Lung (tissue), 11 donors: ENCODE measurements at regions not wholly inside any gene's neighbourhood (a gene's known extent, or its start where the extent isn't known, plus 50 kb on each side); places are given as distances from the start of the nearest gene placed in this dataset.

Experiments
- ATAC-seq: fragments of 200-7000 bp; cut with Tn5 transposase; one replicate; pipeline ENCODE4 v1.9.1; 2020; ENCODE audit warnings: moderate number of reproducible peaks; ENCODE audit not compliant: insufficient read depth, low FRiP score
- DNase-seq, 3 donors: peaks; one replicate each; pipeline ENCODE4 v3.0.0-alpha.2; 2013 to 2017
- H3K27ac ChIP-seq, 2 donors: one replicate each; pipeline ENCODE4 v1.5.1; 2013; ENCODE audit warnings: mild to moderate bottlenecking in 2 of 2, moderate library complexity in 2 of 2, control low read depth in 1 of 2, inconsistent platforms in 1 of 2, low read depth in 1 of 2, low read length in 1 of 2
- H3K27me3 ChIP-seq, 3 donors: one replicate each; pipeline ENCODE4 v1.5.1; 2013; ENCODE audit warnings: low read length in 2 of 3; ENCODE audit not compliant: control insufficient read depth in 3 of 3, insufficient read depth in 3 of 3
- H3K36me3 ChIP-seq, 4 donors: one replicate each; pipeline ENCODE4 v1.5.1; 2013; ENCODE audit warnings: low read length in 4 of 4, mild to moderate bottlenecking in 1 of 4, moderate library complexity in 1 of 4; ENCODE audit not compliant: control insufficient read depth in 4 of 4, insufficient read depth in 4 of 4
- H3K4me1 ChIP-seq, 5 donors: one replicate each; pipeline ENCODE4 v1.5.1; 2013; ENCODE audit warnings: low read length in 5 of 5, mild to moderate bottlenecking in 2 of 5, moderate library complexity in 1 of 5; ENCODE audit not compliant: control insufficient read depth in 5 of 5, insufficient read depth in 5 of 5
- H3K4me3 ChIP-seq: one replicate; pipeline ENCODE4 v1.5.1; 2013; ENCODE audit warnings: mild to moderate bottlenecking, control low read depth, moderate library complexity
- H3K9ac ChIP-seq, 2 donors: one replicate each; pipeline ENCODE4 v1.5.1; 2013; ENCODE audit warnings: low read length in 2 of 2, control low read depth in 1 of 2; ENCODE audit not compliant: insufficient read depth in 1 of 2
- H3K9me3 ChIP-seq, 4 donors: one replicate each; pipeline ENCODE4 v1.5.1; 2013; ENCODE audit warnings: low read length in 3 of 4, mild to moderate bottlenecking in 1 of 4, moderate library complexity in 1 of 4; ENCODE audit not compliant: control insufficient read depth in 4 of 4, insufficient read depth in 3 of 4
- CTCF ChIP-seq: IDR thresholded peaks from 2 replicates; pipeline ENCODE4 v1.5.1; 2012; ENCODE audit warnings: mild to moderate bottlenecking; ENCODE audit errors: control extremely low read depth, extremely low read depth
- WGBS, 2 donors: extraction: QIAGEN DNeasy Blood & Tissue Kit; methylation state at CpG; one replicate each; pipeline ENCODE4 v1.1.7; 2013; 5-methylcytosine and 5-hydroxymethylcytosine counted together
- donor health status: control.
- donor health status: control.
- donor health status: Bipolar disorder and iron deficiency.
- donor health status: healthy.
- donor health status: DM: yes; HTN: yes; CAD: no.

- Histone ChIP-seq H3K4me3 (no peak overlapping the region), H3K9ac (no peak overlapping the region), H3K27ac (no peak overlapping the region), H3K9me3 (no peaks in the 10 kb centered on the region), H3K27me3 (no peaks in the 10 kb centered on the region), H3K4me1 (peaks cover 0 to 8% (median 2%) of the 10 kb centered on the region in 5 donors), H3K36me3 (no peaks in the 10 kb centered on the region)
- DNase-seq (no peak), ATAC-seq (no peak)
- WGBS, 2 donors, result 85 to 86% methylated on average over 2 of the region's 2 CpGs
- no peak for TF ChIP-seq CTCF
Measured at GRCh38 chr3:177760803-177761202, 563.5 kb upstream of the TBL1XR1 start.

- no peaks in the 10 kb centered on the region for H3K36me3 ChIP-seq
- H3K27ac ChIP-seq, result peak overlapping the region in 1 of 2 donors; percentile 53
- peak in 2 of 3 donors; percentile 80 to 90 for DNase-seq
- H3K27me3 ChIP-seq, result no peaks in the 10 kb centered on the region
- TF ChIP-seq CTCF, result no peak
- H3K9me3 ChIP-seq, result no peaks in the 10 kb centered on the region
- H3K4me3 ChIP-seq, result no peak overlapping the region
- WGBS, 2 donors, result 46 to 73% methylated on average over 1 of the region's 1 CpG
- peaks cover 0 to 8% (median 2%) of the 10 kb centered on the region in 5 donors for H3K4me1 ChIP-seq
- no peak overlapping the region for H3K9ac ChIP-seq
- no peak for ATAC-seq
Measured at GRCh38 chr3:177764377-177764912, 567.2 kb upstream of the TBL1XR1 start.

GRCh38 chr3:177764933-177765332, 567.7 kb upstream of the TBL1XR1 start:
- DNase-seq (no peak), ATAC-seq (no peak)
- no peak for TF ChIP-seq CTCF
- Histone ChIP-seq H3K27me3 (no peaks in the 10 kb centered on the region), H3K4me3 (no peak overlapping the region), H3K27ac (peak overlapping the region in 1 of 2 donors; percentile 53), H3K4me1 (peaks cover 0 to 8% (median 2%) of the 10 kb centered on the region in 5 donors), H3K9me3 (no peaks in the 10 kb centered on the region), H3K9ac (no peak overlapping the region), H3K36me3 (no peaks in the 10 kb centered on the region)
- 81 to 90% methylated on average over 3 of the region's 3 CpGs for WGBS, 2 donors
